MM.1S (cell line): ENCODE measurements at regions not wholly inside any gene's neighbourhood (a gene's known extent, or its start where the extent isn't known, plus 50 kb on each side); places are given as distances from the start of the nearest gene placed in this dataset.

Source experiments
- DNase-seq: peaks from one replicate; pipeline ENCODE4 v3.0.0-alpha.2; 2015
- H2AFZ ChIP-seq: fragments of 300-600 bp; sonication (generic); 2 replicates; pipeline ENCODE4 v1.6.0; 2016; ENCODE audit warnings: antibody characterized with exemption, low read length
- H3F3A ChIP-seq: fragments of 300-600 bp; sonication (generic); 2 replicates; pipeline ENCODE4 v1.6.1; 2016; ENCODE audit warnings: mild to moderate bottlenecking, antibody characterized with exemption, low read length, moderate library complexity, mixed read lengths; ENCODE audit not compliant: insufficient read depth
- H3K27ac ChIP-seq: fragments of 300-600 bp; sonication (generic); 2 replicates; pipeline ENCODE4 v1.5.1; 2016; ENCODE audit warnings: mild to moderate bottlenecking, low read length
- H3K27me3 ChIP-seq: fragments of 300-600 bp; sonication (generic); replicated peaks from 2 replicates; pipeline ENCODE4 v1.6.0; 2016; ENCODE audit warnings: low read length; ENCODE audit not compliant: insufficient read depth
- H3K36me3 ChIP-seq: fragments of 300-600 bp; sonication (generic); replicated peaks from 2 replicates; pipeline ENCODE4 v1.6.1; 2016; ENCODE audit warnings: mild to moderate bottlenecking, low read length, mixed read lengths; ENCODE audit not compliant: insufficient read depth
- H3K4me1 ChIP-seq: fragments of 300-600 bp; sonication (generic); 2 replicates; pipeline ENCODE4 v1.6.1; 2016; ENCODE audit warnings: low read length, mixed read lengths
- H3K4me2 ChIP-seq: fragments of 300-600 bp; sonication (generic); 2 replicates; pipeline ENCODE4 v1.6.0; 2016; ENCODE audit warnings: low read depth, low read length
- H3K4me3 ChIP-seq: fragments of 300-600 bp; sonication (generic); 2 replicates; pipeline ENCODE4 v1.5.1; 2016; ENCODE audit warnings: low read length, mixed read lengths
- H3K79me2 ChIP-seq: fragments of 300-600 bp; sonication (generic); 2 replicates; pipeline ENCODE4 v1.6.1; 2016; ENCODE audit warnings: mixed run types, low read length, mixed read lengths
- H3K9ac ChIP-seq: fragments of 300-600 bp; sonication (generic); 2 replicates; pipeline ENCODE4 v1.6.1; 2016; ENCODE audit warnings: low read length, mixed read lengths
- H3K9me2 ChIP-seq: fragments of 300-600 bp; sonication (generic); replicated peaks from 2 replicates; pipeline ENCODE4 v1.6.1; 2016; ENCODE audit warnings: mild to moderate bottlenecking, low read length, mixed read lengths; ENCODE audit not compliant: insufficient read depth
- H3K9me3 ChIP-seq: fragments of 300-600 bp; sonication (generic); replicated peaks from 2 replicates; pipeline ENCODE4 v1.6.1; 2016; ENCODE audit warnings: mild to moderate bottlenecking, low read length, mixed read lengths; ENCODE audit not compliant: insufficient read depth
- H4K20me1 ChIP-seq: fragments of 300-600 bp; sonication (generic); 2 replicates; pipeline ENCODE4 v1.6.1; 2016; ENCODE audit warnings: mild to moderate bottlenecking, low read length, moderate library complexity, mixed read lengths; ENCODE audit not compliant: insufficient read depth
- EZH2 ChIP-seq: fragments of 300-600 bp; sonication (generic); optimal IDR thresholded peaks from 2 replicates; pipeline ENCODE3; 2017; ENCODE audit warnings: low read depth, mild to moderate bottlenecking, antibody characterized with exemption, low read length, mixed read lengths
- EZH2phosphoT487 ChIP-seq: fragments of 300-600 bp; sonication (generic); IDR thresholded peaks from 2 replicates; pipeline ENCODE4 v1.6.1; 2018; ENCODE audit warnings: antibody characterized with exemption, low read length
- TF ChIP-seq, protein P1 (sequence below): fragments of 300-600 bp; sonication (generic); IDR thresholded peaks from 2 replicates; pipeline ENCODE4 v1.5.1; 2016; ENCODE audit warnings: antibody characterized with exemption, low read length, mixed read lengths

- Histone ChIP-seq H2AFZ (no peak overlapping the region), H3K9me3 (no peaks in the 10 kb centered on the region), H3F3A (peaks cover 12% of the 10 kb centered on the region), H3K4me1 (peaks cover 22% of the 10 kb centered on the region), H3K36me3 (no peaks in the 10 kb centered on the region), H3K9me2 (no peaks in the 10 kb centered on the region), H3K9ac (no peak overlapping the region), H3K79me2 (no peaks in the 10 kb centered on the region), H3K27me3 (no peaks in the 10 kb centered on the region), H3K4me2 (no peak overlapping the region), H3K27ac (no peak overlapping the region), H4K20me1 (no peaks in the 10 kb centered on the region), H3K4me3 (no peak overlapping the region)
- peak; percentile 11 for DNase-seq
- TF ChIP-seq EZH2phosphoT487, result no peak
- TF ChIP-seq, protein P1, sequence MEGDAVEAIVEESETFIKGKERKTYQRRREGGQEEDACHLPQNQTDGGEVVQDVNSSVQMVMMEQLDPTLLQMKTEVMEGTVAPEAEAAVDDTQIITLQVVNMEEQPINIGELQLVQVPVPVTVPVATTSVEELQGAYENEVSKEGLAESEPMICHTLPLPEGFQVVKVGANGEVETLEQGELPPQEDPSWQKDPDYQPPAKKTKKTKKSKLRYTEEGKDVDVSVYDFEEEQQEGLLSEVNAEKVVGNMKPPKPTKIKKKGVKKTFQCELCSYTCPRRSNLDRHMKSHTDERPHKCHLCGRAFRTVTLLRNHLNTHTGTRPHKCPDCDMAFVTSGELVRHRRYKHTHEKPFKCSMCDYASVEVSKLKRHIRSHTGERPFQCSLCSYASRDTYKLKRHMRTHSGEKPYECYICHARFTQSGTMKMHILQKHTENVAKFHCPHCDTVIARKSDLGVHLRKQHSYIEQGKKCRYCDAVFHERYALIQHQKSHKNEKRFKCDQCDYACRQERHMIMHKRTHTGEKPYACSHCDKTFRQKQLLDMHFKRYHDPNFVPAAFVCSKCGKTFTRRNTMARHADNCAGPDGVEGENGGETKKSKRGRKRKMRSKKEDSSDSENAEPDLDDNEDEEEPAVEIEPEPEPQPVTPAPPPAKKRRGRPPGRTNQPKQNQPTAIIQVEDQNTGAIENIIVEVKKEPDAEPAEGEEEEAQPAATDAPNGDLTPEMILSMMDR, result no peak
- TF ChIP-seq EZH2, result no peak
Measured at GRCh38 chr5:89230178-89230577, 347.2 kb upstream of the MEF2C start.

DNA sequence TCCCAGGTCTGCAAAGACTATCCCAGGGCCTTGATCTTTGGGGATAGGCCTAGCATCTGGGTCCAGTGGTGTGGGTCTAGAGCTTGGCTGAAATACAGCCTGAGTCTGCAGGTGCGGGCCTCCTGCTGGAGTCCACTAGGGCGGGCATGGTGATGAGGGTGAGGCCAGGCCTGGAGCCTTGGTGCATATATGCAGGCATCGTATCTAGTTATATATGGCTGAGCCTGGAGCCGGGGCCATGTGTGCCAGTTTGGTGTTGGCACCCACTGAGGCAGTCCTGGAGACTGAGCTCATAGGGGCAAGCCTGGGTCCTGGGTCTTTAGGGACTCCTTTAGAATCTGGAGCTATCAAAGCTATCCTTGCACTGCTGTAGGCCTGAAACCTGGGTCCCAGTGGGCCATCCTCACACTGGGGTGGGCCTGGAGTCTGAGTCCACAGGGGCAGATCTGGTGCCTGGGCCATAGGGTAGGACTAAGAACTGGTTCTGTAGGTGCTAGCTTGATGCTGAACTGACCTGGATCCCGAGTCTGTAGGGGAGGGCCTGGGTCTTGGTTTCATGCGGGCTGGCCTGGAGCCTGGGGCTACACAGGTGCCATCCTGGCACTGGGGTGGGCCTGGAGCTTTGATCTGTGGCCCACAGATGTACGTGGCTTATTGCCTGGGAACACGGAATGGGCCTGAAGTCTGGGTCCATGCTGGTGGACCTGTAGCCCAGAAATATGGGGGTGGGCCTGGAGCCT, 346.5 kb upstream of the MEF2C start:
- H3K79me2 ChIP-seq, result no peaks in the 10 kb centered on the region
- TF ChIP-seq EZH2phosphoT487 (no peak), EZH2 (no peak)
- TF ChIP-seq, protein P1, result no peak
- no peak overlapping the region for H3K4me3 ChIP-seq
- no peak overlapping the region for H3K4me2 ChIP-seq
- peaks cover 22% of the 10 kb centered on the region for H3K4me1 ChIP-seq
- no peaks in the 10 kb centered on the region for H3K36me3 ChIP-seq
- H3K27ac ChIP-seq, result no peak overlapping the region
- peaks cover 12% of the 10 kb centered on the region for H3F3A ChIP-seq
- DNase-seq, result no peak
- H3K9me3 ChIP-seq, result no peaks in the 10 kb centered on the region
- H4K20me1 ChIP-seq, result no peaks in the 10 kb centered on the region
- H3K9ac ChIP-seq, result no peak overlapping the region
- H3K27me3 ChIP-seq, result no peaks in the 10 kb centered on the region
- no peaks in the 10 kb centered on the region for H3K9me2 ChIP-seq
- no peak overlapping the region for H2AFZ ChIP-seq

DNA sequence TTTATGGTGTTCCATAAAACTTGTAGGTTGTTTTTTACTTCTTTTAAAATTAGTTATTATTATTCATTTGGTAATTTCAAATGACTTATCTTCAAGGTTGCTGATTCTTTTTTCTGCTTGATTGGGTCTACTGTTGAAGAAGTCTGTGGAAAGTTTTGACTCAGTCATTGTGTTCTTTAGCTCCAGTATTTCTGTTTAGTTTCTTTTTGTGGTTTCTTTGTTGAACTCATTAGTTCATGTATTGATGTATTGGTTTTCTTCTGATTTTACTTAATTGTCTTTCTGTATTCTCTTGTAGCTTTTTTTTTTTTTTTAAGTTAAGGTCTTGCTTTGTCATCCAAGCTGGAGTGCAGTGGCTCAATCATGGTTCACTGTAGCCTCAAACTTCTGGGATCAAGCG, 345.4 kb upstream of the MEF2C start:
- Histone ChIP-seq H3K27ac (no peak overlapping the region), H3K79me2 (no peaks in the 10 kb centered on the region), H3F3A (peaks cover 12% of the 10 kb centered on the region), H3K4me2 (no peak overlapping the region; the same call in 1 of the 2 replicates), H3K27me3 (no peaks in the 10 kb centered on the region), H3K4me1 (peaks cover 20% of the 10 kb centered on the region), H3K4me3 (no peak overlapping the region), H3K36me3 (no peaks in the 10 kb centered on the region), H3K9me2 (no peaks in the 10 kb centered on the region), H2AFZ (no peak overlapping the region), H3K9ac (no peak overlapping the region), H4K20me1 (no peaks in the 10 kb centered on the region), H3K9me3 (no peaks in the 10 kb centered on the region)
- no peak for DNase-seq
- TF ChIP-seq EZH2phosphoT487 (no peak), EZH2 (no peak)
- TF ChIP-seq, protein P1, result no peak
